A673 (cell line): ENCODE measurements at regions not wholly inside any gene's neighbourhood (a gene's known extent, or its start where the extent isn't known, plus 50 kb on each side); places are given as distances from the start of the nearest gene placed in this dataset.

Source experiments
- BruUV-seq: library from RNA; stranded (reverse); fragments of 400-500 nt; replicated peaks from 2 replicates; lab custom pipeline; 2021; lab: Mats Ljungman, UMichigan
- CTCF ChIA-PET: fragments of 300-600 bp; sonication (Branson Sonifier 250); formaldehyde crosslinking; loops from one replicate; lab custom pipeline; 2022; ENCODE audit warnings: antibody characterized with exemption; lab: Charles Lee
- POLR2A ChIA-PET: fragments of 300-600 bp; sonication (Branson Sonifier 250); formaldehyde crosslinking; loops from one replicate; lab custom pipeline; 2022; ENCODE audit warnings: antibody characterized with exemption; ENCODE audit not compliant: low non-redundant PET; lab: Charles Lee
- DNase-seq: peaks from one replicate; pipeline ENCODE4 v3.0.0-alpha.2; 2015; ENCODE audit warnings: low spot score
- H3K27ac ChIP-seq: fragments of 200-600 bp; sonication (generic); 2 replicates; pipeline ENCODE4 v1.5.1; 2016; ENCODE audit warnings: mixed run types, low read depth, mild to moderate bottlenecking, mixed read lengths, antibody characterized with exemption, low read length; ENCODE audit not compliant: poor library complexity, severe bottlenecking
- H3K27me3 ChIP-seq: fragments of 200-600 bp; sonication (generic); replicated peaks from 2 replicates; pipeline ENCODE4 v1.6.1; 2017; ENCODE audit warnings: mixed run types, low read depth, mild to moderate bottlenecking, mixed read lengths, antibody characterized with exemption, low read length; ENCODE audit not compliant: insufficient read depth, poor library complexity
- H3K36me3 ChIP-seq: fragments of 200-600 bp; sonication (generic); 2 replicates; pipeline ENCODE4 v1.6.1; 2016; ENCODE audit warnings: mixed run types, mild to moderate bottlenecking, mixed read lengths, antibody characterized with exemption, low read length; ENCODE audit not compliant: insufficient read depth, poor library complexity, severe bottlenecking
- H3K4me1 ChIP-seq: fragments of 200-600 bp; sonication (generic); 2 replicates; pipeline ENCODE4 v1.6.1; 2017; ENCODE audit warnings: mixed run types, mild to moderate bottlenecking, mixed read lengths, antibody characterized with exemption, low read length; ENCODE audit not compliant: insufficient read depth, poor library complexity, severe bottlenecking
- H3K4me3 ChIP-seq: fragments of 200-600 bp; sonication (generic); 2 replicates; pipeline ENCODE4 v1.5.1; 2016; ENCODE audit warnings: low read depth, mixed run types, mild to moderate bottlenecking, mixed read lengths, low read length; ENCODE audit not compliant: poor library complexity, severe bottlenecking
- H3K9me3 ChIP-seq: fragments of 200-600 bp; sonication (generic); 2 replicates; pipeline ENCODE4 v1.6.1; 2016; ENCODE audit warnings: mixed run types, low read depth, mild to moderate bottlenecking, mixed read lengths, antibody characterized with exemption, low read length; ENCODE audit not compliant: poor library complexity, severe bottlenecking
- EZH2 ChIP-seq: fragments of 200-600 bp; sonication (generic); IDR thresholded peaks from 2 replicates; pipeline ENCODE4 v1.6.1; 2017; ENCODE audit warnings: borderline replicate concordance, low read depth, mild to moderate bottlenecking, mixed read lengths, antibody characterized with exemption, low read length; ENCODE audit not compliant: poor library complexity, severe bottlenecking
- intact Hi-C: fragments of 100-400 bp; cut with micrococcal nuclease; formaldehyde crosslinking; loops from one replicate; pipeline ENCODE4 v1.10.0; 2022; ENCODE audit not compliant: unreplicated experiment
- TF ChIP-seq, protein P1 (sequence below): fragments of 300-800, 200-600 bp; sonication (generic); conservative IDR thresholded peaks from 2 replicates; pipeline ENCODE4 v1.5.1; 2017; ENCODE audit warnings: low read depth, mild to moderate bottlenecking, antibody characterized with exemption, low read length, moderate library complexity, mixed read lengths

DNA sequence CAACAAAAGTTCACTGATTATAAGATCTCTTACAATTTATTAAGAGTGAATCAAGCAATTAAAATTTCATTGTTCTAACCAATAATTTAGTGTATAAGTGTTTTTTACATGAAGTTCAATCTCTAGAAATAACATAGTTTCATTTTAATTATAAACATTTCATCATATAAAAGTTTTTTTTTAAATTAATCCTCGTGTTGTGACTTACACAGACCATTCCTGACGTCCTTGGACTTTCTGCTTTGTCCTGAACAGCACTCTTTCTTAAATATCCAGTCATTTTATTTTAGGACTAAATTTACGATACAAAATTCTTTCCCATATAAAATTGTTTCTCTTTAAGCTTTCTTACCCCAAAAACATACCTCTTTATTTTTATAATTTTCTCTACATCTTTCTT is 841.7 kb upstream of the POU3F4 start:
- POLR2A ChIA-PET: no interaction called here
- Histone ChIP-seq H3K27me3 (no peaks in the 10 kb centered on the region), H3K4me1 (no peaks in the 10 kb centered on the region), H3K27ac (no peak overlapping the region), H3K9me3 (peaks cover 46% of the 10 kb centered on the region), H3K4me3 (no peak overlapping the region), H3K36me3 (no peaks in the 10 kb centered on the region)
- no peak for TF ChIP-seq EZH2
- TF ChIP-seq, protein P1, sequence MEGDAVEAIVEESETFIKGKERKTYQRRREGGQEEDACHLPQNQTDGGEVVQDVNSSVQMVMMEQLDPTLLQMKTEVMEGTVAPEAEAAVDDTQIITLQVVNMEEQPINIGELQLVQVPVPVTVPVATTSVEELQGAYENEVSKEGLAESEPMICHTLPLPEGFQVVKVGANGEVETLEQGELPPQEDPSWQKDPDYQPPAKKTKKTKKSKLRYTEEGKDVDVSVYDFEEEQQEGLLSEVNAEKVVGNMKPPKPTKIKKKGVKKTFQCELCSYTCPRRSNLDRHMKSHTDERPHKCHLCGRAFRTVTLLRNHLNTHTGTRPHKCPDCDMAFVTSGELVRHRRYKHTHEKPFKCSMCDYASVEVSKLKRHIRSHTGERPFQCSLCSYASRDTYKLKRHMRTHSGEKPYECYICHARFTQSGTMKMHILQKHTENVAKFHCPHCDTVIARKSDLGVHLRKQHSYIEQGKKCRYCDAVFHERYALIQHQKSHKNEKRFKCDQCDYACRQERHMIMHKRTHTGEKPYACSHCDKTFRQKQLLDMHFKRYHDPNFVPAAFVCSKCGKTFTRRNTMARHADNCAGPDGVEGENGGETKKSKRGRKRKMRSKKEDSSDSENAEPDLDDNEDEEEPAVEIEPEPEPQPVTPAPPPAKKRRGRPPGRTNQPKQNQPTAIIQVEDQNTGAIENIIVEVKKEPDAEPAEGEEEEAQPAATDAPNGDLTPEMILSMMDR: no peak
- CTCF ChIA-PET: no interaction called here
- DNase-seq: no peak
- intact Hi-C loops: no loop called here
- no TSS peak for BruUV-seq

GRCh38 chrX:82675104-82675503 is 833.0 kb upstream of the POU3F4 start:
- no peaks in the 10 kb centered on the region for H3K27me3 ChIP-seq
- intact Hi-C loops: no loop called here
- DNase-seq: no peak
- peaks cover 4% of the 10 kb centered on the region for H3K9me3 ChIP-seq
- ChIA-PET POLR2A (no interaction called here), CTCF (no interaction called here)
- no peaks in the 10 kb centered on the region for H3K4me1 ChIP-seq
- H3K27ac ChIP-seq: no peak overlapping the region
- no peaks in the 10 kb centered on the region for H3K36me3 ChIP-seq
- BruUV-seq: no TSS peak
- no peak overlapping the region for H3K4me3 ChIP-seq
- TF ChIP-seq, protein P1: no peak
- no peak for TF ChIP-seq EZH2

- CTCF ChIA-PET: no interaction called here
- peaks cover 4% of the 10 kb centered on the region for H3K9me3 ChIP-seq
- DNase-seq: no peak
- no peak overlapping the region for H3K27ac ChIP-seq
- intact Hi-C loops: no loop called here
- no peaks in the 10 kb centered on the region for H3K4me1 ChIP-seq
- TF ChIP-seq EZH2: no peak
- TF ChIP-seq, protein P1: peak; percentile 31
- POLR2A ChIA-PET: no interaction called here
- no peaks in the 10 kb centered on the region for H3K27me3 ChIP-seq
- H3K36me3 ChIP-seq: no peaks in the 10 kb centered on the region
- no peak overlapping the region for H3K4me3 ChIP-seq
- BruUV-seq: no TSS peak
These were observed 831.7 kb upstream of the POU3F4 start for GRCh38 chrX:82676386-82676785.
